Fibroblast of skin of right quadriceps (primary cell): ENCODE measurements at regions not wholly inside any gene's neighbourhood (a gene's known extent, or its start where the extent isn't known, plus 50 kb on each side); places are given as distances from the start of the nearest gene placed in this dataset.

Experiments
- DNase-seq: peaks from one replicate; pipeline ENCODE4 v3.0.0-alpha.2; 2013

DNA sequence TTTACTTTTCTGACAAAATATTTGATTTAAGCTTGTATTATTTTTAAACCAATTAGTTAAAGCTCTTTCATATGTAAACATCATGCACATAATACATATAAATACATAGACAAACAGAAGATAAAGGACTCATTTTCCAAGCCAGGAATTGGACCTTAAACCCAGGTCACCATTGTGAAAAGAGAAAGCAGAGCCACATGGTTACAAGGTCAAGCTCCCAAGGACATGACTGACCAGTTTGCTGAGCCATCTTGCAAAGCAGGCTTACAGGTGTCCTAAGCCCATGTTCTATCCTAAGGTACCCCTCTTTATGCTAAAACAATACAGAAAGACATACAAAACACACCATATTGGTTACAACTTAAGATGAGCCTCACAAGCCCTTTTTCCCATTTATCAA is 50.5 kb upstream of the DNAJC19 start:
- DNase-seq = no peak
